Activated CD8-positive, alpha-beta T cell treated with anti-CD3 and anti-CD28 coated beads, Interleukin-2, amount 10 ng/mL, durations not matched to agents 7 days and 5 days (primary cell): ENCODE measurements at regions not wholly inside any gene's neighbourhood (a gene's known extent, or its start where the extent isn't known, plus 50 kb on each side); places are given as distances from the start of the nearest gene placed in this dataset.

Source experiments
- ATAC-seq: fragments of 150-1000 bp; cut with Tn5 transposase; one replicate; pipeline ENCODE4 v1.10.0; 2021; ENCODE audit warnings: moderate library complexity
- CTCF ChIA-PET: fragments of 350-600 bp; sonication (Branson Sonifier 250); formaldehyde crosslinking; loops from one replicate; lab custom pipeline; 2021; ENCODE audit warnings: antibody characterized with exemption; lab: Charles Lee
- POLR2A ChIA-PET: fragments of 350-600 bp; sonication (Branson Sonifier 250); formaldehyde crosslinking; loops from one replicate; lab custom pipeline; 2021; ENCODE audit warnings: antibody characterized with exemption; lab: Charles Lee
- DNase-seq: peaks from one replicate; pipeline ENCODE4 v3.0.0-alpha.2; 2020
- H3K27ac Mint-ChIP-seq: one replicate; pipeline ENCODE4 v1.8.0; 2021; ENCODE audit warnings: mild to moderate bottlenecking, mixed read lengths
- H3K27me3 Mint-ChIP-seq: one replicate; pipeline ENCODE4 v1.8.0; 2021; ENCODE audit warnings: low read depth, mixed read lengths
- H3K36me3 Mint-ChIP-seq: one replicate; pipeline ENCODE4 v1.8.0; 2021; ENCODE audit warnings: low read depth, mixed read lengths
- H3K4me1 Mint-ChIP-seq: one replicate; pipeline ENCODE4 v1.8.0; 2021; ENCODE audit warnings: low read depth, mixed read lengths
- H3K4me3 Mint-ChIP-seq: one replicate; pipeline ENCODE4 v1.8.0; 2021; ENCODE audit warnings: mild to moderate bottlenecking, mixed read lengths
- H3K9me3 Mint-ChIP-seq: one replicate; pipeline ENCODE4 v1.8.0; 2022; ENCODE audit warnings: mixed read lengths; ENCODE audit not compliant: insufficient read depth

GRCh38 chr5:103424453-103425205 lies 138.0 kb downstream of the NUDT12 start:
- no peak for DNase-seq
- no peak for ATAC-seq
- no peak overlapping the region for H3K4me3 Mint-ChIP-seq
- POLR2A ChIA-PET, result no interaction called here
- H3K27me3 Mint-ChIP-seq, result no peaks in the 10 kb centered on the region
- H3K4me1 Mint-ChIP-seq, result no peaks in the 10 kb centered on the region
- no peak overlapping the region for H3K27ac Mint-ChIP-seq
- CTCF ChIA-PET, result no interaction called here
- no peaks in the 10 kb centered on the region for H3K9me3 Mint-ChIP-seq
- H3K36me3 Mint-ChIP-seq, result no peaks in the 10 kb centered on the region

DNA sequence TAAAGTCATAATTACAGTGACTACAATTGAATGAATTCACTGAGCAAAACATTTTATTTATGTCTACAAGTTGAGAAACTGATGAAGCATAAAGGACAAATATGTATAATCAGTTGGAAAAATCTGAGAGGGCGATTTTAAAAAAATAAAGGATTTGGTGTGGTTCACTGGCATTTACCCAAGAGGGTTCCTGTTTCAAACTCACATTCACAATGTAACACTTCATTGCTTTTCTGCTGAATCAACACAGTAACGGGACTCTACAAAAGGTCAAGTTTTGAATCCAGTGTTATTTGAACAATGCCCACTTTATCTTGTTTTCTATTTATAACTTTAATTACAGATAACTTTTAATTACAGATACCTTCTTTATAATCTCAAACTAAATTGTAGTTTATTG lies 138.6 kb downstream of the NUDT12 start:
- H3K4me1 Mint-ChIP-seq, result no peaks in the 10 kb centered on the region
- H3K27me3 Mint-ChIP-seq, result no peaks in the 10 kb centered on the region
- H3K9me3 Mint-ChIP-seq, result no peaks in the 10 kb centered on the region
- no peak overlapping the region for H3K4me3 Mint-ChIP-seq
- ChIA-PET CTCF (no interaction called here), POLR2A (no interaction called here)
- no peaks in the 10 kb centered on the region for H3K36me3 Mint-ChIP-seq
- DNase-seq (no peak), ATAC-seq (no peak)
- no peak overlapping the region for H3K27ac Mint-ChIP-seq

GRCh38 chr5:103422756-103423155 lies 139.8 kb downstream of the NUDT12 start:
- ChIA-PET POLR2A (no interaction called here), CTCF (no interaction called here)
- no peaks in the 10 kb centered on the region for H3K9me3 Mint-ChIP-seq

DNA sequence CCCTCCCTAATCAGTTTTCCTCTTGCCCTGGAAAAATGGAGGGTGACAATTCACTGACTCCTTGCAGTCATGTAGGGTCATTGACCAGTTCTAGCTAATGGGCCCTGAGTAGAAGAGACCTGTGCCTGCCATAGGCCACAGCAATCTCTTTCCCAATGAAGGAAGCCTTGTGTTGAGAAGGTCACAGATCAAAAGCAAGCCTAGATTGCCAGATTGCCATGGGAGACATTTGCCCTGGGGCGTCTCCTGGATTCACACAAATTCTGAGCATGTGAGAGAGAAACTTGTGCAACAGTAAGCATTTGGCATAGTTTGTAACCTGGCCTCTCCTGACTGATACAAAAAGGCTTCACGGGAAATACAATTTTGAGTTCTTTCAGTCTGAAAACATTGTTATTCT lies 148.0 kb downstream of the NUDT12 start:
- H3K4me1 Mint-ChIP-seq, result no peaks in the 10 kb centered on the region
- no peaks in the 10 kb centered on the region for H3K9me3 Mint-ChIP-seq
- H3K27me3 Mint-ChIP-seq, result peaks cover 11% of the 10 kb centered on the region
- DNase-seq, result no peak
- H3K27ac Mint-ChIP-seq, result no peak overlapping the region
- H3K4me3 Mint-ChIP-seq, result no peak overlapping the region
- ChIA-PET CTCF (no interaction called here), POLR2A (no interaction called here)
- no peak for ATAC-seq
- H3K36me3 Mint-ChIP-seq, result no peaks in the 10 kb centered on the region

More at GRCh38 chr5:103422756-103423155, 139.8 kb downstream of the NUDT12 start:
- Mint-ChIP-seq H3K27ac (no peak overlapping the region), H3K4me1 (no peaks in the 10 kb centered on the region), H3K36me3 (no peaks in the 10 kb centered on the region), H3K27me3 (peaks cover 5% of the 10 kb centered on the region), H3K4me3 (no peak overlapping the region)
- no peak for ATAC-seq
- DNase-seq, result no peak

GRCh38 chr5:103411711-103412110 lies 150.9 kb downstream of the NUDT12 start:
- ChIA-PET CTCF (no interaction called here), POLR2A (no interaction called here)
- H3K27me3 Mint-ChIP-seq, result peaks cover 8% of the 10 kb centered on the region
- no peaks in the 10 kb centered on the region for H3K36me3 Mint-ChIP-seq
- no peaks in the 10 kb centered on the region for H3K9me3 Mint-ChIP-seq
- H3K4me1 Mint-ChIP-seq, result no peaks in the 10 kb centered on the region
- no peak for ATAC-seq
- DNase-seq, result no peak
- H3K4me3 Mint-ChIP-seq, result no peak overlapping the region
- no peak overlapping the region for H3K27ac Mint-ChIP-seq

- peaks cover 12% of the 10 kb centered on the region for H3K27me3 Mint-ChIP-seq
- no peak for DNase-seq
- CTCF ChIA-PET, result no interaction called here
- no peak for ATAC-seq
- no peak overlapping the region for H3K4me3 Mint-ChIP-seq
- H3K36me3 Mint-ChIP-seq, result no peaks in the 10 kb centered on the region
- H3K4me1 Mint-ChIP-seq, result no peaks in the 10 kb centered on the region
- H3K27ac Mint-ChIP-seq, result no peak overlapping the region
- POLR2A ChIA-PET, result no interaction called here
- H3K9me3 Mint-ChIP-seq, result no peaks in the 10 kb centered on the region
Observed at GRCh38 chr5:103410172-103410571, 151.6 kb downstream of the MACIR start.

- ATAC-seq, result no peak
- H3K27me3 Mint-ChIP-seq, result peaks cover 12% of the 10 kb centered on the region
- H3K36me3 Mint-ChIP-seq, result no peaks in the 10 kb centered on the region
- no peaks in the 10 kb centered on the region for H3K4me1 Mint-ChIP-seq
- no peaks in the 10 kb centered on the region for H3K9me3 Mint-ChIP-seq
- POLR2A ChIA-PET, result no interaction called here
- CTCF ChIA-PET, result no interaction called here
- H3K27ac Mint-ChIP-seq, result no peak overlapping the region
- H3K4me3 Mint-ChIP-seq, result no peak overlapping the region
- DNase-seq, result no peak
Observed at GRCh38 chr5:103409013-103409670, 150.6 kb downstream of the MACIR start.

- DNase-seq (no peak), ATAC-seq (no peak)
- POLR2A ChIA-PET, result no interaction called here
- Mint-ChIP-seq H3K27me3 (peaks cover 12% of the 10 kb centered on the region), H3K9me3 (no peaks in the 10 kb centered on the region), H3K4me1 (no peaks in the 10 kb centered on the region), H3K4me3 (no peak overlapping the region), H3K36me3 (no peaks in the 10 kb centered on the region), H3K27ac (no peak overlapping the region)
- CTCF ChIA-PET, result no interaction called here
Observed at GRCh38 chr5:103408408-103408807, 149.8 kb downstream of the MACIR start.

DNA sequence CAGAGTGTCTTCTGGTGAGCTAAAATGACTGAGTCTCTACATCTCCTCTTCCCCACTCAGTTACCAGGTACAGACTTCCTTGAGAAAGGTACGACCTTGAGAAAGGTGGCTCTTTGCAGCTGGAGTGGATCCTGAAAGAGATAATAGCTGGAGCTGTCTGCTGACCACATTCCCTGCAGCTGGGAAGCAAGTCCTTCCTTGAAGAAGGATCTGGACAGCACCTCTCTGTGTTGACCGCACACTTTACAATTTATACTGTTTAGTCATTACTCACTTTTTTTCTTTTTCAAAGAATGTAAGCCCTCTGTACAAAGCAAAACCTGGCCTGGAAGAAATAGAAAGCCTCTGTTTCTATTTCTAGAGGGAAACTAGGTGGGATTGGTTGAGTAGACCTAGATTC lies 148.8 kb downstream of the MACIR start:
- ChIA-PET CTCF (no interaction called here), POLR2A (no interaction called here)
- ATAC-seq (no peak), DNase-seq (no peak)
- H3K27me3 Mint-ChIP-seq, result peaks cover 12% of the 10 kb centered on the region
- no peaks in the 10 kb centered on the region for H3K9me3 Mint-ChIP-seq
- H3K4me1 Mint-ChIP-seq, result no peaks in the 10 kb centered on the region
- no peak overlapping the region for H3K4me3 Mint-ChIP-seq
- no peak overlapping the region for H3K27ac Mint-ChIP-seq
- H3K36me3 Mint-ChIP-seq, result no peaks in the 10 kb centered on the region

- H3K27ac Mint-ChIP-seq, result no peak overlapping the region
- POLR2A ChIA-PET, result no interaction called here
- H3K9me3 Mint-ChIP-seq, result no peaks in the 10 kb centered on the region
- H3K27me3 Mint-ChIP-seq, result peaks cover 5% of the 10 kb centered on the region
- no peaks in the 10 kb centered on the region for H3K36me3 Mint-ChIP-seq
- H3K4me3 Mint-ChIP-seq, result no peak overlapping the region
- ATAC-seq, result no peak
- no peaks in the 10 kb centered on the region for H3K4me1 Mint-ChIP-seq
- no peak for DNase-seq
- CTCF ChIA-PET, result no interaction called here
Observed at GRCh38 chr5:103404483-103404882, 145.9 kb downstream of the MACIR start.

GRCh38 chr5:103402851-103403250 lies 144.3 kb downstream of the MACIR start:
- Mint-ChIP-seq H3K27ac (no peak overlapping the region), H3K4me1 (no peaks in the 10 kb centered on the region), H3K27me3 (peaks cover 5% of the 10 kb centered on the region), H3K4me3 (no peak overlapping the region), H3K36me3 (no peaks in the 10 kb centered on the region), H3K9me3 (no peaks in the 10 kb centered on the region)
- DNase-seq, result no peak
- ChIA-PET CTCF (no interaction called here), POLR2A (no interaction called here)
- no peak for ATAC-seq

DNA sequence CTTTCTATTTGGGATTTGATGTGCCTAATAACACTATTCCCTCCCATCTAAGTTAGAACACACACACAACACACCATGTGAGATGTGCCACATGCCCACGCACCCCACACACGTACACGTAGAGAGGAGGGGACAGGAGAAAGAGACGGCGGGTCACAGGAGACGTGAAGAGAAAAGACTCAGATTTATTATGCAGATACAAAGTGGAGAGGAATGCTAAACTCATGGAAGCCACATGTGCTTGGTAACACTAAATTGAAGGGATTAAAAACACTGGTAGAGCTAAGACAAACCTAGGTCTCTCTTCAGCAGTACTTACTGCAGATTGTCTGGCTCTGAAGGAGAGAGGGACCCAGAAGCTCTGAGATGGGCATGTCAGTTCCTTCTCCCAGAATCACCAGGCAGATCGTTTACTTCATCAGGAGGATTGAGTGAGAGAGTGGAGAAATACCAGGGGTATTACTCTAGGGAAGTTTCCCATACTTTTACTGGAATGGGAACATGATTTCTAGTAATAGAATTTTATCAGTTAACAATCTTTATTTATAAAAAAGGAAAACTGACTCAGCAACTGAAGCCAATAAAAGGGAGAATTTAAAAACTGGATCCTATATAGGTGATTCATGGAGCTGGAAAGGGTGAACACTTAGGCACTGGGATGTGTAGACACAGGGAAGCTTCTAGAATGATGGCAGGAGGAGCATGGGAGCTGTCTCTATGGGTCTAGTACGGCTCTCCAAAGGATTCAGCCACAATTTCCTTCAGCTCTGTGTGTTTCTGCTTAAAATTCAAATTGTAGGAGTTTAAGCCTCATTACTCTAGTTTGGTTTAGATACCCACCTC lies 139.4 kb downstream of the MACIR start:
- no peak for DNase-seq
- POLR2A ChIA-PET, result no interaction called here
- Mint-ChIP-seq H3K9me3 (no peaks in the 10 kb centered on the region), H3K4me3 (no peak overlapping the region), H3K27me3 (no peaks in the 10 kb centered on the region), H3K27ac (no peak overlapping the region), H3K4me1 (peaks cover 2% of the 10 kb centered on the region), H3K36me3 (no peaks in the 10 kb centered on the region)
- ATAC-seq, result no peak
- CTCF ChIA-PET, result no interaction called here
